SK-N-SH (cell line): ENCODE measurements at regions not wholly inside any gene's neighbourhood (a gene's known extent, or its start where the extent isn't known, plus 50 kb on each side); places are given as distances from the start of the nearest gene placed in this dataset.

Experiments
- CTCF ChIA-PET: fragments of 300-600, 350-600 bp; formaldehyde crosslinking; extraction: SDS; loops from one replicate; lab custom pipeline; 2021; lab: Yijun Ruan, JAX
- POLR2A ChIA-PET: fragments of 350-600 bp; sonication (Branson Sonifier 250); formaldehyde crosslinking; extraction: SDS; loops from one replicate; lab custom pipeline; 2020; ENCODE audit warnings: antibody characterized with exemption, inconsistent platforms; lab: Yijun Ruan, JAX
- DNase-seq: peaks from one replicate; pipeline ENCODE4 v3.0.0; 2012
- H2AFZ ChIP-seq: fragments of 200-600 bp; sonication (generic); 2 replicates; pipeline ENCODE4 v1.8.1; 2016; ENCODE audit warnings: antibody characterized with exemption, mild to moderate bottlenecking, low read depth
- H3F3A ChIP-seq: fragments of 200-600 bp; sonication (generic); replicated peaks from 2 replicates; pipeline ENCODE3; 2016; ENCODE audit warnings: antibody characterized with exemption, mild to moderate bottlenecking; ENCODE audit not compliant: insufficient read depth
- H3K27ac ChIP-seq, 2 experiments: fragments of 200-500 bp in 1 of 2; fragments of 200-600 bp in 1 of 2; sonication (Bioruptor generic) in 1 of 2; sonication (generic), shearing (Covaris generic) in 1 of 2; 2 replicates each; pipeline versions ENCODE4 v1.5.1 to v1.6.1; 2014 to 2016; ENCODE audit warnings: low read depth in 2 of 2, inconsistent platforms in 1 of 2, low read length in 1 of 2, mild to moderate bottlenecking in 1 of 2, mixed read lengths in 1 of 2
- H3K27me3 ChIP-seq: fragments of 200-600 bp; sonication (generic), shearing (Covaris generic); 2 replicates; pipeline ENCODE4 v1.6.1; 2016; ENCODE audit warnings: mixed run types; ENCODE audit not compliant: insufficient read depth
- H3K36me3 ChIP-seq, 2 experiments: fragments of 200-500 bp in 1 of 2; fragments of 200-600 bp in 1 of 2; sonication (Bioruptor generic) in 1 of 2; sonication (generic) in 1 of 2; replicated peaks in 1 of 2; 2 replicates each; pipeline versions ENCODE3 to v1.5.1; 2014 to 2016; ENCODE audit warnings: low read length in 1 of 2, mild to moderate bottlenecking in 1 of 2; ENCODE audit not compliant: insufficient read depth in 2 of 2, control insufficient read depth in 1 of 2
- H3K4me1 ChIP-seq, 2 experiments: fragments of 200-500 bp in 1 of 2; fragments of 200-600 bp in 1 of 2; sonication (Bioruptor generic) in 1 of 2; sonication (generic), shearing (Covaris generic) in 1 of 2; 2 replicates each; pipeline versions ENCODE4 v1.5.1 to v1.6.1; 2014 to 2016; ENCODE audit warnings: low read depth in 1 of 2, low read length in 1 of 2, mixed run types in 1 of 2; ENCODE audit not compliant: insufficient read depth in 2 of 2, control insufficient read depth in 1 of 2
- H3K4me2 ChIP-seq: fragments of 200-600 bp; sonication (generic), shearing (Covaris generic); 2 replicates; pipeline ENCODE4 v1.6.1; 2017; ENCODE audit warnings: mixed run types
- H3K4me3 ChIP-seq, 2 experiments: fragments of 200-500 bp in 1 of 2; fragments of 200-600 bp in 1 of 2; sonication (Bioruptor generic) in 1 of 2; sonication (generic), shearing (Covaris generic) in 1 of 2; 2 replicates each; pipeline versions ENCODE4 v1.5.1 to v1.8.1; 2014 to 2016; ENCODE audit warnings: low read depth in 2 of 2, inconsistent platforms in 1 of 2, low read length in 1 of 2, mild to moderate bottlenecking in 1 of 2, mixed read lengths in 1 of 2, moderate library complexity in 1 of 2
- H3K79me2 ChIP-seq: fragments of 200-600 bp; sonication (generic); 2 replicates; pipeline ENCODE4 v1.8.1; 2017; ENCODE audit warnings: mild to moderate bottlenecking; ENCODE audit not compliant: insufficient read depth
- H3K9ac ChIP-seq: fragments of 200-600 bp; sonication (generic); 2 replicates; pipeline ENCODE4 v1.6.1; 2017; ENCODE audit warnings: mixed run types
- H3K9me2 ChIP-seq: fragments of 200-600 bp; sonication (generic); 2 replicates; pipeline ENCODE4 v1.6.1; 2017; ENCODE audit warnings: mixed run types
- H3K9me3 ChIP-seq: fragments of 200-600 bp; sonication (generic); 2 replicates; pipeline ENCODE4 v1.6.1; 2017; ENCODE audit warnings: mixed run types, mild to moderate bottlenecking, moderate library complexity
- H4K20me1 ChIP-seq: fragments of 200-600 bp; sonication (generic); 2 replicates; pipeline ENCODE4 v1.6.1; 2017; ENCODE audit warnings: mild to moderate bottlenecking, mixed run types; ENCODE audit not compliant: insufficient read depth
- CHD2 ChIP-seq: fragments of 150-350 bp; IDR thresholded peaks from 2 replicates; pipeline ENCODE4 v1.6.1; 2018; ENCODE audit warnings: low read length; ENCODE audit not compliant: partially characterized antibody
- ELF1 ChIP-seq: IDR thresholded peaks from 2 replicates; pipeline ENCODE4 v1.4.0; 2012
- EP300 ChIP-seq, 2 experiments: IDR thresholded peaks; 2 replicates each; pipeline versions ENCODE4 v1.4.0 to v1.6.1; 2012; ENCODE audit warnings: borderline replicate concordance in 1 of 2, low read depth in 1 of 2, low read length in 1 of 2
- FOXJ3 ChIP-seq: sonication (generic); formaldehyde crosslinking; IDR thresholded peaks from 2 replicates; pipeline ENCODE4 v1.5.1; 2020; ENCODE audit warnings: mild to moderate bottlenecking, missing genetic modification reagents
- JUND ChIP-seq: IDR thresholded peaks from 2 replicates; pipeline ENCODE4 v1.4.0; 2012
- MEF2A ChIP-seq: IDR thresholded peaks from 2 replicates; pipeline ENCODE4 v1.4.0; 2012; ENCODE audit warnings: low read depth, borderline replicate concordance
- MXI1 ChIP-seq: IDR thresholded peaks from 2 replicates; pipeline ENCODE4 v1.6.1; 2012; ENCODE audit warnings: mild to moderate bottlenecking, low read depth, low read length, improper control_type of control experiment
- NRF1 ChIP-seq: IDR thresholded peaks from 2 replicates; pipeline ENCODE4 v1.6.1; 2012; ENCODE audit warnings: low read depth, mild to moderate bottlenecking, low read length
- RAD21 ChIP-seq: IDR thresholded peaks from 2 replicates; pipeline ENCODE4 v1.6.1; 2012; ENCODE audit warnings: mild to moderate bottlenecking, low read length
- SIN3A ChIP-seq: IDR thresholded peaks from 2 replicates; pipeline ENCODE4 v1.6.1; 2012; ENCODE audit warnings: low read depth, mild to moderate bottlenecking, low read length, moderate library complexity, borderline replicate concordance
- SMC3 ChIP-seq: IDR thresholded peaks from 2 replicates; pipeline ENCODE4 v1.6.1; 2012; ENCODE audit warnings: low read depth, low read length, improper control_type of control experiment
- YY1 ChIP-seq: IDR thresholded peaks from 2 replicates; pipeline ENCODE4 v1.4.0; 2012; ENCODE audit warnings: low read depth, mild to moderate bottlenecking
- WGBS: methylation state at CpG from one replicate; pipeline ENCODE4 v1.1.6; 2017; ENCODE audit warnings: low lambda C conversion rate; 5-methylcytosine and 5-hydroxymethylcytosine counted together
- TF ChIP-seq, protein P1 (sequence below): IDR thresholded peaks from 2 replicates; pipeline ENCODE4; 2012
- TF ChIP-seq, protein P2 (sequence below): IDR thresholded peaks from 2 replicates; pipeline ENCODE4 v1.6.1; 2012; ENCODE audit warnings: mild to moderate bottlenecking, low read depth, low read length, moderate library complexity
- TF ChIP-seq, protein P3 (sequence below): fragments of 150-350 bp; IDR thresholded peaks from 2 replicates; pipeline ENCODE4 v1.6.1; 2016; ENCODE audit warnings: mild to moderate bottlenecking, low read depth, low read length
- TF ChIP-seq, protein P4 (sequence below): fragments of 200-600 bp; sonication (generic); IDR thresholded peaks from 2 replicates; pipeline ENCODE4 v1.6.1; 2017; ENCODE audit warnings: antibody characterized with exemption, mild to moderate bottlenecking, moderate library complexity
- TF ChIP-seq, protein P5 (sequence below): IDR thresholded peaks from 2 replicates; pipeline ENCODE4 v1.4.0; 2012; ENCODE audit warnings: low read depth
- TF ChIP-seq, protein P6 (sequence below): fragments of 150-350 bp; IDR thresholded peaks from 2 replicates; pipeline ENCODE4 v1.6.1; 2017; ENCODE audit warnings: antibody characterized with exemption, low read length, low read depth, borderline replicate concordance
- TF ChIP-seq, protein P7 (sequence below): IDR thresholded peaks from 2 replicates; pipeline ENCODE4 v1.4.0; 2012; ENCODE audit warnings: low read depth, borderline replicate concordance
- TF ChIP-seq, protein P8 (sequence below): IDR thresholded peaks from 2 replicates; pipeline ENCODE4 v1.4.0; 2012; ENCODE audit warnings: low read depth, borderline replicate concordance

DNA sequence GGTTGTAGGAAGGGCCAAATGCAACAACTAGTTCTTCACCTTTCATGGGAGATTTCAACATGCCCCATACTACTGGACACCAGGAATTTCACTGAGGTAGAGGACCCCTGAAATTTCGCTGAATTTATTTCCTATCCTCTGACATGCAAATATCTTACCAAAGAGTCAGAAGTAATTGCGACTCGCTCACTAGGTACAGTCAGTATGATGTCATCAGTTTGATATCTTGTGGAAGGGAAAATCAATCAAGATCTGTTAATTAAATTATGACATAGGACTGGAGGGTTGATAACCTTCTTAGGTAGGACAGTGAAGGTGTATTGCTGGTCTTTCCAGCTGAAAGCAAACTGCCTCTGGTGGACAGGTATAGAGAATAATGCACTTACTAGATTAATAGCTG lies 74.9 kb upstream of the TNIK start:
- no peak overlapping the region for H3K9ac ChIP-seq
- ChIA-PET POLR2A (no interaction called here), CTCF (no interaction called here)
- H3K4me3 ChIP-seq, result no peak overlapping the region
- no peak for DNase-seq
- no peaks in the 10 kb centered on the region for H3K9me3 ChIP-seq
- H4K20me1 ChIP-seq, result no peaks in the 10 kb centered on the region
- no peaks in the 10 kb centered on the region for H3K36me3 ChIP-seq
- no peaks in the 10 kb centered on the region for H3K27me3 ChIP-seq
- WGBS, result 84% methylated on average over 3 of the region's 3 CpGs
- H3K4me2 ChIP-seq, result no peak overlapping the region
- H3K79me2 ChIP-seq, result no peaks in the 10 kb centered on the region
- H3K27ac ChIP-seq, result no peak overlapping the region
- peaks cover 10% of the 10 kb centered on the region for H3F3A ChIP-seq
- no peaks in the 10 kb centered on the region for H3K9me2 ChIP-seq
- H3K4me1 ChIP-seq, result no peaks in the 10 kb centered on the region
- TF ChIP-seq RAD21, result no peak
- TF ChIP-seq, protein P1, sequence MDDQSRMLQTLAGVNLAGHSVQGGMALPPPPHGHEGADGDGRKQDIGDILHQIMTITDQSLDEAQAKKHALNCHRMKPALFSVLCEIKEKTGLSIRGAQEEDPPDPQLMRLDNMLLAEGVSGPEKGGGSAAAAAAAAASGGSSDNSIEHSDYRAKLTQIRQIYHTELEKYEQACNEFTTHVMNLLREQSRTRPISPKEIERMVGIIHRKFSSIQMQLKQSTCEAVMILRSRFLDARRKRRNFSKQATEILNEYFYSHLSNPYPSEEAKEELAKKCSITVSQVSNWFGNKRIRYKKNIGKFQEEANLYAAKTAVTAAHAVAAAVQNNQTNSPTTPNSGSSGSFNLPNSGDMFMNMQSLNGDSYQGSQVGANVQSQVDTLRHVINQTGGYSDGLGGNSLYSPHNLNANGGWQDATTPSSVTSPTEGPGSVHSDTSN, result no peak
- TF ChIP-seq FOXJ3 (CRISPR knock-in tag), result no peak
- no peak for TF ChIP-seq MXI1
- TF ChIP-seq, protein P2, sequence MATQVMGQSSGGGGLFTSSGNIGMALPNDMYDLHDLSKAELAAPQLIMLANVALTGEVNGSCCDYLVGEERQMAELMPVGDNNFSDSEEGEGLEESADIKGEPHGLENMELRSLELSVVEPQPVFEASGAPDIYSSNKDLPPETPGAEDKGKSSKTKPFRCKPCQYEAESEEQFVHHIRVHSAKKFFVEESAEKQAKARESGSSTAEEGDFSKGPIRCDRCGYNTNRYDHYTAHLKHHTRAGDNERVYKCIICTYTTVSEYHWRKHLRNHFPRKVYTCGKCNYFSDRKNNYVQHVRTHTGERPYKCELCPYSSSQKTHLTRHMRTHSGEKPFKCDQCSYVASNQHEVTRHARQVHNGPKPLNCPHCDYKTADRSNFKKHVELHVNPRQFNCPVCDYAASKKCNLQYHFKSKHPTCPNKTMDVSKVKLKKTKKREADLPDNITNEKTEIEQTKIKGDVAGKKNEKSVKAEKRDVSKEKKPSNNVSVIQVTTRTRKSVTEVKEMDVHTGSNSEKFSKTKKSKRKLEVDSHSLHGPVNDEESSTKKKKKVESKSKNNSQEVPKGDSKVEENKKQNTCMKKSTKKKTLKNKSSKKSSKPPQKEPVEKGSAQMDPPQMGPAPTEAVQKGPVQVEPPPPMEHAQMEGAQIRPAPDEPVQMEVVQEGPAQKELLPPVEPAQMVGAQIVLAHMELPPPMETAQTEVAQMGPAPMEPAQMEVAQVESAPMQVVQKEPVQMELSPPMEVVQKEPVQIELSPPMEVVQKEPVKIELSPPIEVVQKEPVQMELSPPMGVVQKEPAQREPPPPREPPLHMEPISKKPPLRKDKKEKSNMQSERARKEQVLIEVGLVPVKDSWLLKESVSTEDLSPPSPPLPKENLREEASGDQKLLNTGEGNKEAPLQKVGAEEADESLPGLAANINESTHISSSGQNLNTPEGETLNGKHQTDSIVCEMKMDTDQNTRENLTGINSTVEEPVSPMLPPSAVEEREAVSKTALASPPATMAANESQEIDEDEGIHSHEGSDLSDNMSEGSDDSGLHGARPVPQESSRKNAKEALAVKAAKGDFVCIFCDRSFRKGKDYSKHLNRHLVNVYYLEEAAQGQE, result no peak
- TF ChIP-seq MEF2A, result no peak
- TF ChIP-seq, protein P3, sequence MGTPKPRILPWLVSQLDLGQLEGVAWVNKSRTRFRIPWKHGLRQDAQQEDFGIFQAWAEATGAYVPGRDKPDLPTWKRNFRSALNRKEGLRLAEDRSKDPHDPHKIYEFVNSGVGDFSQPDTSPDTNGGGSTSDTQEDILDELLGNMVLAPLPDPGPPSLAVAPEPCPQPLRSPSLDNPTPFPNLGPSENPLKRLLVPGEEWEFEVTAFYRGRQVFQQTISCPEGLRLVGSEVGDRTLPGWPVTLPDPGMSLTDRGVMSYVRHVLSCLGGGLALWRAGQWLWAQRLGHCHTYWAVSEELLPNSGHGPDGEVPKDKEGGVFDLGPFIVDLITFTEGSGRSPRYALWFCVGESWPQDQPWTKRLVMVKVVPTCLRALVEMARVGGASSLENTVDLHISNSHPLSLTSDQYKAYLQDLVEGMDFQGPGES, result no peak
- TF ChIP-seq YY1, result no peak
- TF ChIP-seq, protein P4, sequence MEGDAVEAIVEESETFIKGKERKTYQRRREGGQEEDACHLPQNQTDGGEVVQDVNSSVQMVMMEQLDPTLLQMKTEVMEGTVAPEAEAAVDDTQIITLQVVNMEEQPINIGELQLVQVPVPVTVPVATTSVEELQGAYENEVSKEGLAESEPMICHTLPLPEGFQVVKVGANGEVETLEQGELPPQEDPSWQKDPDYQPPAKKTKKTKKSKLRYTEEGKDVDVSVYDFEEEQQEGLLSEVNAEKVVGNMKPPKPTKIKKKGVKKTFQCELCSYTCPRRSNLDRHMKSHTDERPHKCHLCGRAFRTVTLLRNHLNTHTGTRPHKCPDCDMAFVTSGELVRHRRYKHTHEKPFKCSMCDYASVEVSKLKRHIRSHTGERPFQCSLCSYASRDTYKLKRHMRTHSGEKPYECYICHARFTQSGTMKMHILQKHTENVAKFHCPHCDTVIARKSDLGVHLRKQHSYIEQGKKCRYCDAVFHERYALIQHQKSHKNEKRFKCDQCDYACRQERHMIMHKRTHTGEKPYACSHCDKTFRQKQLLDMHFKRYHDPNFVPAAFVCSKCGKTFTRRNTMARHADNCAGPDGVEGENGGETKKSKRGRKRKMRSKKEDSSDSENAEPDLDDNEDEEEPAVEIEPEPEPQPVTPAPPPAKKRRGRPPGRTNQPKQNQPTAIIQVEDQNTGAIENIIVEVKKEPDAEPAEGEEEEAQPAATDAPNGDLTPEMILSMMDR, result no peak
- no peak for TF ChIP-seq JUND
- TF ChIP-seq CHD2, result no peak
- no peak for TF ChIP-seq SMC3
- TF ChIP-seq, protein P5, sequence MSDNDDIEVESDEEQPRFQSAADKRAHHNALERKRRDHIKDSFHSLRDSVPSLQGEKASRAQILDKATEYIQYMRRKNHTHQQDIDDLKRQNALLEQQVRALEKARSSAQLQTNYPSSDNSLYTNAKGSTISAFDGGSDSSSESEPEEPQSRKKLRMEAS, result no peak
- TF ChIP-seq, protein P6, sequence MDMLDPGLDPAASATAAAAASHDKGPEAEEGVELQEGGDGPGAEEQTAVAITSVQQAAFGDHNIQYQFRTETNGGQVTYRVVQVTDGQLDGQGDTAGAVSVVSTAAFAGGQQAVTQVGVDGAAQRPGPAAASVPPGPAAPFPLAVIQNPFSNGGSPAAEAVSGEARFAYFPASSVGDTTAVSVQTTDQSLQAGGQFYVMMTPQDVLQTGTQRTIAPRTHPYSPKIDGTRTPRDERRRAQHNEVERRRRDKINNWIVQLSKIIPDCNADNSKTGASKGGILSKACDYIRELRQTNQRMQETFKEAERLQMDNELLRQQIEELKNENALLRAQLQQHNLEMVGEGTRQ, result no peak
- TF ChIP-seq NRF1, result no peak
- TF ChIP-seq SIN3A, result no peak
- TF ChIP-seq, protein P7, sequence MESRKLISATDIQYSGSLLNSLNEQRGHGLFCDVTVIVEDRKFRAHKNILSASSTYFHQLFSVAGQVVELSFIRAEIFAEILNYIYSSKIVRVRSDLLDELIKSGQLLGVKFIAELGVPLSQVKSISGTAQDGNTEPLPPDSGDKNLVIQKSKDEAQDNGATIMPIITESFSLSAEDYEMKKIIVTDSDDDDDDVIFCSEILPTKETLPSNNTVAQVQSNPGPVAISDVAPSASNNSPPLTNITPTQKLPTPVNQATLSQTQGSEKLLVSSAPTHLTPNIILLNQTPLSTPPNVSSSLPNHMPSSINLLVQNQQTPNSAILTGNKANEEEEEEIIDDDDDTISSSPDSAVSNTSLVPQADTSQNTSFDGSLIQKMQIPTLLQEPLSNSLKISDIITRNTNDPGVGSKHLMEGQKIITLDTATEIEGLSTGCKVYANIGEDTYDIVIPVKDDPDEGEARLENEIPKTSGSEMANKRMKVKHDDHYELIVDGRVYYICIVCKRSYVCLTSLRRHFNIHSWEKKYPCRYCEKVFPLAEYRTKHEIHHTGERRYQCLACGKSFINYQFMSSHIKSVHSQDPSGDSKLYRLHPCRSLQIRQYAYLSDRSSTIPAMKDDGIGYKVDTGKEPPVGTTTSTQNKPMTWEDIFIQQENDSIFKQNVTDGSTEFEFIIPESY, result no peak
- no peak for TF ChIP-seq ELF1
- TF ChIP-seq, protein P8, sequence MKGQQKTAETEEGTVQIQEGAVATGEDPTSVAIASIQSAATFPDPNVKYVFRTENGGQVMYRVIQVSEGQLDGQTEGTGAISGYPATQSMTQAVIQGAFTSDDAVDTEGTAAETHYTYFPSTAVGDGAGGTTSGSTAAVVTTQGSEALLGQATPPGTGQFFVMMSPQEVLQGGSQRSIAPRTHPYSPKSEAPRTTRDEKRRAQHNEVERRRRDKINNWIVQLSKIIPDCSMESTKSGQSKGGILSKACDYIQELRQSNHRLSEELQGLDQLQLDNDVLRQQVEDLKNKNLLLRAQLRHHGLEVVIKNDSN, result no peak
- no peak for TF ChIP-seq EP300 (IDR thresholded peaks at IDR 0.05; ENCODE audit: borderline replicate concordance in 1 of 2, low read depth in 1 of 2, low read length in 1 of 2)
- no peak overlapping the region for H2AFZ ChIP-seq
